T1000 (cell line): ENCODE measurements at regions not wholly inside any gene's neighbourhood (a gene's known extent, or its start where the extent isn't known, plus 50 kb on each side); places are given as distances from the start of the nearest gene placed in this dataset.
"Not testable (repeated sequence)": the region's sequence is repeated elsewhere in the genome, so short reads cannot be mapped to it uniquely, and the experiment has no call there.

Experiments used
- DNase-seq: peaks from one replicate; lab custom pipeline; 2025; ENCODE audit warnings: mixed read lengths; lab: John Stamatoyannopoulos, UW

GRCh38 chr7:86202833-86203232, 440.9 kb upstream of the GRM3 start:
- DNase-seq, result no peak

DNA sequence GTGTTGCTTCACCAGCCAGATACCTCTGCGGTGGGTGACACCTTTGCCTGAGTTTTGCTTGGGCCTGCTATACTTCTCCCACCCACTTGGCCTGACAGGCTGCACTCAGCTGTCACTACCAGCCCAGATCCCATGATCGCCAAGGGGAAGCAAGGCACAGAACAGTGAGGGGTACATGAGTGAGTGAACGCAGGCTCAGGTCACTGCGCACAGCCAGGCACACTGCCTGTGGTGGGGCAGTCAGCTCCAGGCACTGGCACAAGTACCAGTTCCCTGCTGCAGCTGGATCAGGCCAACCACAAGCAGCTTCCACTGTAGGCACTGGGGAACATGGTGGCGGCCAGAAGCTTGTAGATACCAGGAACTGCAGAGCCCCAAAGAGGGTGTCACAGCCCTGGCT, 441.9 kb upstream of the GRM3 start:
- DNase-seq, result no peak

GRCh38 chr7:86199881-86200614, 443.7 kb upstream of the GRM3 start:
- no peak for DNase-seq

- DNase-seq, result no peak
Measured at GRCh38 chr7:86190351-86190750, 453.4 kb upstream of the GRM3 start.

DNA sequence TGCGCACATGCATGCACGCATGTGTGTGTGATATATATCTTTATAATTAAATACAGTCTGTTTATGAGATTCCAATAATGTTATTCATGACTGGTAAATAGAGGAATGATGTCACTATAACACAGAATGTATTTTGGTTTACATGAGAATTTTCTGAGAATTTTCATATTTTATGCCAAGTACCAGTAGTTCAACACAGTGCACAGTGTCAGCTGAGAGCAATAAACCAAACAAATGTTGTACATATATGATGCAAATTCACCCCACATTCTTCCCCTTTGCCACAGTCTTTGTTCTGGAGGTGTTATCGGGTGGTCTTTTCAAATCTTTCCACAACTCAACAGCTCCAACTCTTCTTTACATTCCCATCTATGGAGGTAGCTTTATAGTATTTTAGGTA, 462.2 kb upstream of the GRM3 start:
- DNase-seq, result no peak

DNA sequence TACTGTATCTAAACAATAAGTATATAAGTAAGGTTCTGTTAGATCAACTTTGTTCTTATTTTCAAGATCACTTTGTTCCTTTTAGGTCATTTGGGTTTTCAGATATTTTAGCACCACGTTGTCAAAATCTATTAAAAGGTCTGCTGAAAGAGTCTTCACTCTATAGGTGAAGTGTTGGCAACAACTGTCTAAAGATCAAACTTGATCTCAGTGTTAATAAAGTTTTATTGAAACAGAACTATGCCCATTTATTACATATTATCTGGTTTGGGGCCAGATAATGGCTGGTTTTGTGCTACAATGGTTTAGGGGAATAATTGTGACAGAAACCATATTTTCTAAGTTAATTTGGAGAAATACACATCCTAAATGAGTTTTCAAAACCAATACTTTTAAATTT, 478.9 kb upstream of the GRM3 start:
- DNase-seq, result no peak

GRCh38 chr7:86158111-86158510, 485.6 kb upstream of the GRM3 start:
- DNase-seq, result no peak

DNA sequence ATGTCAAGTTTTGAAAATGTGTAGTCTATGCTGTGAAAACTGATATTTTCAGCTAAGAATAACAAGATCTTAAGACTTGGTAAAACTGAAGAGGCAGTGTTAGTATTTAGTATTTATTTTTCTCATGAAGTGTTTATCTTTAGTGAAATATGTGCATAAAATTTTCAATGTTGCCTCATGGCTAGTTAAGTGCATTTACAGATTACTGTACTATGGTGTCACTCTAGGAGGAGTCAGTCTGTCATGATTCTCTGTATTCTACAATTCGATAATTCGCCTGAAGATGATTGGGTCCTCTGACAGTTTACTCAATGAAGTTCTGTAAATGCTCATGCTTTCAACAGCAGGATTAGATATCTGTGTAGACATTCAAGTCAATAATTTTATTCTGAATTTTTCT, 488.1 kb upstream of the GRM3 start:
- no peak for DNase-seq

DNA sequence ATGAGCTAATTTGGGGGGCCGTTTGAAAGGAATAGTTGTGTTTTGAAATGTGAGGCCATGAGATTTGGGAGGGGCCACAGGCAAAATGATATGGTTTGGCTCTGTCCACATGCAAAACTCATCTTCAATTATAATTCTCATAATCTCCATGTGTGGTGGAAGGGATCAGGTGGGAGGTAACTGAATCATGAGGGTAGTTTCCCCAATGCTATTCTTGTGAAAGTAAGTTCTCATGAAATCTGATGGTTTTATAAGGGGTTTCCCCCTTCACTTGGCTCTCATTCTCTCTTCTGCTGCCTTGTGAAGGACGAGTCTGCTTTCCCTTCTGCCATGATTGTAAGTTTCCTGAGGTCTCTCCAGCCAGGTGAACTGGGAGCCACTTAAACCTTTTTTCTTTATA, 490.8 kb upstream of the GRM3 start:
- DNase-seq, result no peak

- DNase-seq, result no peak
Measured at GRCh38 chr7:86149024-86149665, 494.6 kb upstream of the GRM3 start.

- no peak for DNase-seq
Measured at GRCh38 chr7:86148501-86148900, 495.2 kb upstream of the GRM3 start.

DNA sequence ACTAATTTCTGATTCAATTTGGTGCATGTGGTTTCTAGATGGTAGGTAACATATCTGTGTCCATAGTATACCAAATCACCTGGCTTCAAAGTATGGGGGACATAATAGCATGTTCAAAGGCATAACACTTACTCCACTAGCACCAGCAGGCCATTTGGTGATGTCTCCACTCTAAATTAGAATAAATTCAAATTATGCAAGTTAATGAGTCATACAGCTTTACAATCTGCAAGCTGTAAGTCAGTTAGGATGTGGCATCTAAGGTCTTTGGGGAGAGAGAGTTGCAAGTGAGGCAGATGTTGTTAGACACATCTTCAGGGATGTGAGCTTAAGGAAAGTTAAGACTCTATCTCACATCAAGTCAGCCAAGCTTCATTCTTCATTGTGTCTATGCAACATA, 506.4 kb upstream of the GRM3 start:
- no peak for DNase-seq

- DNase-seq, result no peak
Measured at GRCh38 chr7:86130268-86130667, 513.4 kb upstream of the GRM3 start.

DNA sequence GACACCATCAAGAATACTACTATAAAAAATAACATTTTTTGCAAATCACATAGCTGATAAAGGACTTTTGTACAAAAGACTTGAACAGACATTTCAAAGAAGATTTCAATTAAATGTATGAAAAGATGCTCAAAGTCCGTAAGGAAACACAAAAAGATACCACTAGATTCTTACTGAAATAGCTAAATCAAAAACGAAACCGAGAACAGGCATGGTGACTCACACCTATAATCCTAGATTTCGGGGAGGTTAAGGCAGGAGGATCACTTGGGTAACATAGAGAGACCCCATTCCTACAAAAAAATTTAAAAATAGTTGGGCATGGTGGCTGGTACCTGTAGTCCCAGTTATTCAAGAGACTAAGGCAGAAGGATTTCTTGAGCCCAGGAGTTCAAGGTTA, 520.2 kb upstream of the GRM3 start:
- DNase-seq, result no peak

- DNase-seq, result no peak
Measured at GRCh38 chr7:86094166-86094669, 549.5 kb upstream of the GRM3 start.

DNA sequence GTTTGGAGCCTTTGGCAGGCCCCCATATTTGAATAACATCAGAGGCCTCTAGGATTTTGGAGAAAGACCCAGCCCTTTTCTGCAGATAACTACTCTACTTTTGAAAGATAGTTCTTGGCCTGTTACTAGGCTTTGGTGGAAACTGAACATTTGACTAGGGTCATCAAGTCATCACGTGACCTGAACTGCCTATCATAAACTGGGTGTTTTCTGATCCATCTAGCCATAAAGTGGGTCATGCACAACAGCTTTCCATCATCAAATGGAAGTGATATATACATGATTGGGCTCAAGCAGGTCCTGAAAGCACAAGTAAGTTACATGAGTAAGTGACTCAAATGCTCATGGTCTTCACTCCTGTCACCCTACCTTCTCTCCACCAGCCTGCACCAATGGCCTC, 552.3 kb upstream of the GRM3 start:
- no peak for DNase-seq

DNA sequence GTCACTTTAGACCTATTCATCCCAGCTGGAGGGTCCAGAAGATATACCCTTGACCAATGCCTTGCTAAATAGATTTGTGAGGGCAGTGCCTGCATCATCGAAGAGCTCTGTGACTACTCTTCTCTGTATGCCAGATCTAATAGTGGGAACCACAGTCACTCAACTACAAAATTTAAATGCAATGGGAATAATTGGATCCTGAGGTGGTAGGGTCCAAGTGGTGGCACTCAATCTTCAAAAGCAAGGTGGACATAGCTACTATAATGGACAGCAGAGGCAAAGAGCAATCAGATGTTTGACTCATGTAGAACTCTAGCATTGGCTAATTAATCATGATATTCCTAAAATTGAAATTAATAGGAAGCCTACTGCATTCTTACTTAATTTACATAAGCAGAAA, 554.3 kb upstream of the GRM3 start:
- DNase-seq, result no peak

DNA sequence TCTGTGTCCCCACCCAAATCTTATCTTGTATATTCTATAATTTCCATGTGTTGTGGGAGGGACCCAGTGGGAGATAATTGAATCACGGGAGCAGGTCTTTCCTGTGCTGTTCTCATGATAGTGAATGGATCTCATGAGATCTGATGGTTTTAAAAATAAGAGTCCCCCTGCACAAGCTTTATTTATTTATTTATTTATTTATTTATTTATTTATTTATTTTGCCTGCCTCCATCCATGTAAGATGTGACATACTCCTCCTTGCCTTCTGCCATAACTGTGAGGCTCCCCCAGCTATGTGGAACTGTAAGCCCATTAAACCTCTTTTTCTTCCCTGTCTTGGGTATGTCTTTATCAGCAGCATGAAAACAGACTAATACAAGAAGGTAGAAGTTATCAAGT, 579.1 kb upstream of the GRM3 start:
- not testable (repeated sequence) for DNase-seq

GRCh38 chr7:86058649-86059048, 585.1 kb upstream of the GRM3 start:
- no peak for DNase-seq

DNA sequence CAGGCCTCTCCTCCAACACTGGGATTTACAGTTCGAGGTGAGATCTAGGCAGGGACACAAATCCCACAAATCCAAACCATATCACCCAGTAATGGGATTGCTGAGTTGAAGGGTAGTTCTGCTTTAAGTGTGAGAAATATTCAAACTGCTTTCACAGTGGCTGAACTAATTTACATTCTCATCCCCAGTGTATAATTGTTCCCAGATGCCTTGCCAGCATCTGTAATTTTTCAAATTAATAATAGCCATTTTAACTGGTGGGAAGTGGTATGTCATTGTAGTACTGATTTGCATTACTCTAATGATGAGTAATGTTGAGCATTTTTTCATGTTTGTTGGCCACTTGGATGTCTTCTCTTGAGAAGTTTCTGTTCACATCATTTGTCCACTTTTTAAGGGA, 592.8 kb upstream of the GRM3 start:
- DNase-seq, result no peak

DNA sequence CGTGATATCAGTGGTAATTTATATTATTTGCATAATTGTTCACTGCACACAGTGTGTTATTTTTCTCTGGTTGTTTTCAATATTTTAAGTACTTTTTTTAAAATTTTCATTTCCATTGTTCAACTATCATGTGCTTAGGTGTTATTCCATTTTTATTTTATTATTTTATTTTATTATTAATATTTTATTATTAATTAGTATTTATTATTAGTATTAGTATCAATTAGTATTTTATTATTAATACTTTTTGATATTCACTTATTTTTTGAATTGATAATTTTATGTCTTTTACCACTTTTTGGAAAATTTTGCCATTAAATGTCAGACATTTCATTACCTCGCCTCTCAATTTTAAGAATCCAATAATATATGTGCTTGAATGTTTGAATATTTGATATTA, 593.8 kb upstream of the GRM3 start:
- DNase-seq, result no peak

DNA sequence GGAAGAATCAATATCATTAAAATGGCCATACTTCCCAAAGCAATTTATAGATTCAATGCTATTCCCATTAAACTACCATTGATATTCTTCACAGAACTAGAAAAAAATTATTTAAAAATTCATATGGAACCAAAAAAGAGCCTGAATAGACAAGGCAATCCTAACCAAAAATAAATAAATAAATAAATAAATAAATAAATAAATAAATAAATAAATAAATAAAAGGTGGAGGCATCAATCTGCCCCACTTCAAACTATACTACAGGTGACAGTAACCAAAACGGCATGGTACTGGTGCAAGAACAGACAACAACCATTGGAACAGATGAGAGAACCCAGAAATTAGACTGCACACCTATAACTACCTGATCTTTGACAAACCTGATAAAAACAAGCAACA, 598.5 kb upstream of the GRM3 start:
- not testable (repeated sequence) for DNase-seq

- no peak for DNase-seq
Measured at GRCh38 chr7:86025807-86026206, 617.9 kb upstream of the GRM3 start.

DNA sequence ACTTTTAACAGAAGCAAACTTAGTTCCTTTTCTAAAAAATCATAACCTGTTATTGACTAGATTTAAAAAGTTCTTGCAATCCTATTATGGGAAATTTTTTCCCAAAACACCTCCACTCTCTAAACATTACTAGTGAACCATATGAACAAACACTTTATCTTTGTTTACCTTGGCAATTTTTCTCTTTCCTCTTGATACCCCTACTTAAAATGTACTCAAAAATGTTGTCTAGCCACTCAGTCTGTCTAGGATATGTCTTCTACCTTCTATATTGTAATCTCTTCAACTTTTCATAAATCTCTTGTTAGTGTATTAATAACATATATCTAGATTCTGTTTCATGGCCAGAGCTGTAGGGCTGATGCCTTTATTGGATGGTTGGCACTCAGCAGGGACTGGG, 630.0 kb upstream of the GRM3 start:
- no peak for DNase-seq
